ENCODE measurements at regions not wholly inside any gene's neighbourhood (a gene's known extent, or its start where the extent isn't known, plus 50 kb on each side); places are given as distances from the start of the nearest gene placed in this dataset.

GRCh38 chr5:158286827-158287226 is 427.9 kb upstream of the CLINT1 start:
- DNase-seq, result no peak

DNA sequence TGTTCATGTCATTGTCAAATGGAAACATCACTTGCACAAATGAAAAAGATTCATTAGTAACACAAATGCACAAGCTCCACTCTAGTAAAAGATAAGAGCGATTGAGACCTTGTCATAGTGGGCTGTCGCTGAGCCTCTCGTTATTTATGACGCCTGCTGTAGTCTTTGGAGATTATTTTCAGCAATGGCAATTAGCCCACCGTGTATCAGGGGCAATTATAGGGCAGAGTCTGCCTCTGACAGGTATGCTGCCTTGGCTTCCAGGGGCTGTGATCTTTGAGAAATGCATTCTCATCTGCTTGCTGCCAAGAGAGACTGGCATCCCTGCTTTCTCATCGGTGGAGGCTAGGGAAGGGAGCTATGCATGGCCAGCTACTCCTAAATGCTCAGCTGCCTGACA is 426.8 kb upstream of the CLINT1 start:
- DNase-seq, result no peak

DNA sequence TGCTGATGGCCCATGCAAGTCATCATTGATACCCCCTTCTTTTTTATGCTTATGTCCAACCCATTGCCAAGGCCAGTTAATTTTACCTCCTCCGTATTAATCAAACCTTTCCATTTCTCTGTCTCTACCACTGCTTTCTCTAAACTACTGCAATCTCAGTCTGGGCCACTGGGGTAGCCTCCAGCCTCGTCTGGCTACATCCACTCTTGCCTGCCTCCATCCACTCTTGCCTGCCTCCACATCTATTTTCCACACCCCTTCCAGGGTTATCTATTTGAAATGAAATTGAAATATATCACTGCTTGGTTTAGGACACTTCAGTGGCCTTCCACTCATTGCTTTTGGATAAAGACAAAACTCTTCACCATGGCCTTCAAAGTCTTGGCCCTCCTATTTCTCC is 425.3 kb upstream of the CLINT1 start:
- DNase-seq, result no peak

- DNase-seq, result no peak
Observed at GRCh38 chr5:158283397-158283796, 424.5 kb upstream of the CLINT1 start.

DNA sequence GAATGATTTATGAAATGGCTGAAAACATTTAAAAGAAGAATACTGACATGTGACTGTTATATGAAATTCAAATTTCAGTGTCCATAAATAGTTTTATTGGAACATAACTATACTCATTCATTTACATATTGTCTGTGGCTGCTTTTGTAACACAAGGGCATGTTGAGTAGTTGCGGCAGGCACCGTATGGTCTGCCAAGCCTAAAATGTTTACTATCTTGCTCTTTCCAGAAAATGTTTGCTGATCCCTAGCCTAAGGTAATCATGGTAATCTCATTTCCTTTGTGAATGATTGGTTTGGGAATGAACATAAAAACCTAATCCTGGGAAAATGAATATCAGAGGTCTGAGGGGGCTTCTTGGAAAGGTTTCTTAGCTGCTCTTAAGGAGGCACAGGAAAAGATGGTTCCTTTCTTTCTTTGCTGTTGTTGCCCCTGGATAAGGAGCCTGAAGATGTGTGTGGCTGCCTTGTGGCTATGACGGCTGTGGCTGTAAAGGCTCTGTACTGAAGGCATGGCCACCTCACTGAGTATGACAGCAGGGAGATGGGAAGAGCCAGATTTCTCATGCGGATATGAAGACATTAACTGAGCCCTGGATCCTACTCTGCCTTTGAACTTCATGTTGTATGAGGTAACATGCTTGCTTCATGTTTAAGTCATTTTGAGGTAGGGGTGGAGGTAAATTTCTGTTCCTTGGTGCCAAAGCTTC is 419.4 kb upstream of the CLINT1 start:
- no peak for DNase-seq

- DNase-seq, result no peak
Observed at GRCh38 chr5:158277276-158277675, 418.3 kb upstream of the CLINT1 start.

GRCh38 chr5:158276692-158277091 is 417.7 kb upstream of the CLINT1 start:
- no peak for DNase-seq

DNA sequence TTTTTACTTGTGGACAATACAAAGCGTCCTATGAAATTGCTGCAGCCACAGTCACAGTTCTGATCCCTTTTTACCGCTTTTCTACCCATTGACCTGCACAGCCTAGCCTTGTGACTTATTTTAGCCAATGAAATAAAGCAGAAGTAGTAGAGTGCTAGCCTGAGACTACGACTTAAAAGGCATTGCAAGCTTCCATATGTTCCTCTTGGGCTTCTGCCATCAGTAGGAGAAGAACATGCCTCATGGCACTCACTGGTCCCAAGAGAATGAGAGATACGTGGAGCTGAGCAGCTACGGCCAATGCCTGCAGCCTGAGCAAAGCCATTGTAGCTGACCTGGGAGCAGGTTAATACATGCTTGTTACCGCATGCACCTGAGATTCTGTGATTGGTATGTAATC is 416.6 kb upstream of the CLINT1 start:
- DNase-seq, result no peak

DNA sequence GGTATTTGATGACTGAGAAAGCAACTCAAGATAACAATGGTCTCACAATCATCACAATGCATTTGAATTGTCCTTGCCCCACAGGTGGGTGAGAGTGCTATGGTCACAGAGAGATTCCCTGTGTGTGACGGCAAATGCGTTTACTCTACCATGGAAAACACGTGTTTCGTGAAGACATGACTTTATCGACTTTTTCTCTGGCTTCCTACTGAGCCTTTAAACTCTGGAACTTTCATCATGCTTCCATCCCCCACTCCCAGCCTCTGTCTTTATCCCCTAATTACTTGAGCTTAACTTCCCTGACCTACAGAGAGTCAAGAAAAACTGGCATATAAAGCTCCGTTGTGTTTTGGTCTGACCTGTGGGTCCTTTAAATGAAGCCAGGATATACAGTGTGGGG is 414.1 kb upstream of the CLINT1 start:
- no peak for DNase-seq

GRCh38 chr5:158272409-158272808 is 413.5 kb upstream of the CLINT1 start:
- no peak for DNase-seq

DNA sequence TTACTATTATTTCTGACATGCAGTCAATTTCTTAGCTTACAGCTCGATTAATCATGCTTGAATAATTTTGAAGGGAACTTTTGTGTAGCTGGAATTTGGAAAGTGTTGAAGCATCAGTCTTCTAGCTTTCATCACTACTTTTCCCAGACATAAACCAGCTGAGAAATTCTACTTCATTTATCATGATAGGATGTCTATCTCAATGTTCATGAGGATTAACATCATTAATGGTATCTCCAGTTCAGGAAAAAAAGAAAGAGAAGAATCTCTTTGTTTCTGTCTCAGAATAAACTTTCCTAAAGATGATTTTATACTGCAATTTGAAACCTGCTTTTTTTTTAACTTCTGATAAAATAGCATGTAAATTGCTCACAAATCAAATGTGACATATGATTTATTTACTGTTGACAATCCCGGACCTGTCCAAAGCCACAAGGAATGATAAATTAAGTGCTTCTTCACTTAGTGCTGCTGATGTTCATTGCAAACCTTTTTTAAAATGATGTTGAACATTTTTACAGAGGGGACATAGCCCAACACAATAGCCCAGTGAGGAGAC is 412.1 kb upstream of the CLINT1 start:
- no peak for DNase-seq

DNA sequence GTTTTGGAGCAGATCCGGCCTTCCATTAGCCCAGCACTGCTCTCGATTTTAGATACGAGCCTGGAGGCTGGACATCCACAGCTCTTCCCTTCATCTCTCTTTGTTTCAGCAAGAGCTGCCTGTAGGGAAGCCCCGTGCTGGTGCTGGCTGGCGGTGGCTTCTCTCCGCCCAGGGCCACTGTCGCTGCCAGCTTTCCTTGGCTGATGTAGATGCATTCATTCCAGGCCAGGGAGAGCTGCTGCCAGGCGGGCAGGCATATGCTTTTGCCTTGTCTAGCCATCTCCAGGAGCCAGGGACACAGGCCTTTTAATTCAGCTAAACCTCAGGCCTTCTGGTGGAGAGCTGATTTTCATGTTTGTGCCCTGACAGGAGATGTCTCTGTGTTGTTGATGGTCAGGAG is 409.3 kb upstream of the CLINT1 start:
- DNase-seq, result no peak

DNA sequence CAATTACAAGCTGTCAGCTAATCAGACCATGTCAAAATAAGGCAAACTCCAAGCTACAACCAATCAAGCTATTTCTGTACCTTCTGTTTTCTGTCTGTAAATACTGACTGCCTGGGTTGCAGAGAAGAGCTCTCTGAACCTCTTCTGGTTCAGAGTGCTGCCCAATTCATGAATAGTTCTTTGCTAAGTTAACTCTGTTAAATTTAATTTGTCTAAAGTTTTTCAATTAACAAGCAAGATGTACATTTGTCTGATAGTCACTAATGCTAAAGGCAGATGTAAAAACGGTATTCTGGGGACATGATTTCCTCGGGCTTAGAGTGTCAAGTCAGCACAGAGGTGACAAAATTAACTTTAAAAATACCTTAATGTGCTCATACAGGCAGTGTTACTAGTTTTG is 408.3 kb upstream of the CLINT1 start:
- no peak for DNase-seq

GRCh38 chr5:158265931-158266700 is 407.2 kb upstream of the CLINT1 start:
- no peak for DNase-seq

DNA sequence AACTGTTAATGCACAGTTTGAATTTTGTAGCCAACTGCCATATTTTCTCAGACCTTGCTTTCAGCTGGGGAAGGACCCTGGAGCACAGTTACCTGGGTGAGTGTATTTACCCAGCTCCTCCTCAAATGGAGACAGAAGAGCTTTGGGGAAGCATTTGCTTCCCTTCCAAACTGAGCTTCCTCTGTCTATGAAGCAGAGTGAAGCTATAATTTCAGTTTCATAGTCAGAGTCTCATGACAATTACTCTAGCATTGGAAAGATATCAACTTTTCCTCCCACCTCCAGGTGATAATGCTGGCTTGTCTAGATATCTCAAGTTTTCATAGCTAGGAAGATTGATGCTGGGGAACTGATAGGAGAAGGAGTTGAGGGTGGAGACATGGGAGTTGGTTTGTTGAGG is 406.4 kb upstream of the CLINT1 start:
- no peak for DNase-seq

- DNase-seq, result no peak
Observed at GRCh38 chr5:158264264-158264663, 405.3 kb upstream of the CLINT1 start.

DNA sequence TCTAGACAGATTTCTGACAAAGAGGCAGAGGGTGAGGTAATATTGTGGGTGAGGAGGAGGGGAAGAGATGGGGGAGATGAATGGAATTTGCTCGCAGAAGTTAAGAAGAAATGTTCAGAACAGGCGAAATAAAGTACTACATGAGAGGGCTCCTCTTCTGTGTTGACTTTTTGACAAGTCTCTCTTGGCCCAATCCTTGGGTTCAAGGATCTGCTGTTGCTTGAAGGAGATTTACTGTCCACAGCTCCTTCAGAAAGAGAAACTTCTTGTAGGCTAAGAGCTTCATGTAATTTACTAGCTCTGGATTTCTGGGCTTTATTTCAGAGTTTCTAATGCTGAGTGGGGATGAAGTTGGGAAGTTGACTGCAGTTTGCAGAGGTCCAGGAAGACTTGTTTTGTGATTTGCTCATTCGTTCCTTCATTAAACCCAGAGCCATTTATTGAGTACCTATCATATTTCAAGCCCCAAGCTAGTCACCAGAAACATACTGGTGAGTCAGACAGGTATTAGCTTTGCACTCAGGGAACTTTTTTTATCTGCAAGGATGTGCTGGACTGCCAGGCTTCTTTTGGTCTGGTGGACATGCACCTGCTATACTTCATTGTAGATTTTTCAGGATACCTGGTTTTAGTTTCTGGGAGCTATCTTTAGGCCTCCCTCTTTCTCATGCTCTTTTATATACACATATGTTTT is 402.9 kb upstream of the CLINT1 start:
- DNase-seq, result no peak

DNA sequence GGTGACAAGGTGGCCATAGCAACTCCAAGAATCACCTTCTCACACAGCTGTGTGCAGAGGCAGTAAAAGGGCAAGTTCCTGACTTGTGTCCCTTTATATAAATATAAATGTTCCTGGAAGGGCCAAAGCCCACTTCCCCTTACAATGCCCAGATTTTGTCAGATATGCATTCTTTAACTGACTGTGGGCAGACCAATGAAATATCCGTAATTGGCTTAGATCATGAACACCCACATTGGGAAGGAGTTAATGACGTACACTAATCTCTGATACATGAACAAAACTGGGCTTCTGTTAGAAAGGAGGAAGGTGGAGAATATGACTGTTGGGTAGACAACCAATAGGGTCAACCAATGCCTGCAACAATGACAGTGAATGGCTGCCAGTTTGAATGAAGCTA is 397.2 kb upstream of the CLINT1 start:
- no peak for DNase-seq

GRCh38 chr5:158255609-158256008 is 396.7 kb upstream of the CLINT1 start:
- DNase-seq, result no peak

GRCh38 chr5:158246661-158247060 is 387.7 kb upstream of the CLINT1 start:
- no peak for DNase-seq

- DNase-seq, result no peak
Observed at GRCh38 chr5:158245513-158245912, 386.6 kb upstream of the CLINT1 start.

DNA sequence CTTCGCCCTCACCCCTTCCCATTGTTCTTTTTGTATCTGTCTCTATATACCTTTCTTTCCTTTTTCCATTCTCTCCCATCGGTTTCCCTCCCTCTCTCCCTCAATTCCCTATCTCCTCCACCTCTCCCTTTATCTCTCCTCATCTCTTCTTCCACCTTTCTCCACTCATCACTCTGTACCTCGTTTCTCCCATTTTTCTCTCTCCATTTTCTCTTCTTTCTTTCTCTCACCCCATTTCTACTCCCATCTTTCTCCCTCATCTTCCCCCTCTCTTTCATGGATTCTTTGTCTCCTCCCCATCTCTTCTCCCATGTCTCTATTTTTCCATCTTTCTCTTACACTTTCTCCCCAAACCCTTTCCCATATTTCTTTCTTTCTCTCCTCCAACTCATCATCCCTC is 385.9 kb upstream of the CLINT1 start:
- no peak for DNase-seq

DNA sequence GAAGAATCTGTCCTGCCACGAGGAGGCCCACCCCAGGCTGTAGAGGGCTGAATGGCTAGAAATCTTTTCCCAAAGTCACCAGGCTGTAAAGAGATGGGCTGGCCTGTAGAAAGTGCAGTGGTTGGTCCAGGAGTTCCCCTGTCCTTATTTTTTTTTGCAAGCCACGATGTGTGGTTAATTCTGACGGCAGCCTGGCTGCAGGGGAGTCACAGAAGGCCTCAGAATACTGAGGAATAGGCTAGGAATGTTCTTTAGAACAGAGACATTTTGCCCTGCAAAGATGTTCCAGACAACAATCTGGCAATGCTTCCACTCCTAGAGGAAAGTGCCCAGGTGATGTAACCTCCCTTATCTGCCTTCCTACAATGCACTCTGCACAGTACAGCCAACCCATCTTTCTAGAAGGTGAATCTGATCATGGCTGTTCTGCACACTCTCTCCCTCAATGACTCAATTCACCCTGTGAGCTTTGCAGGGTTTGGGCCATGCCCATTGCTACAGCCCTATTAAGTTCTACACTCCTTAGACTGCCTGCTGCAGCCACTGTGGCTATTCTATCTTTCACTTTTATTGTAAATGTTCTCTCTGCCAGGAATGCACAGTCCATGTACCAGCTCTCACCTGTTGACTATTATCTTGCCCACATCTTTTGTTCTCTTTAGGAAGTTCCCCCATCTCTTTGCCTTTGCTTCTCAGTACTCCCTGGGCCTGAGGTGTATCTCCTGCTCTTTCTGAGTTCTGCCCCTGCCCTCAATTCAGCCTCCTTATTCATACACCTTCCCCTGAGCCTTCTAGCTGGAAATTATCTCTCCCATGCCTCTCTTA is 377.8 kb upstream of the CLINT1 start:
- DNase-seq, result no peak
